Lung (tissue), 11 donors: ENCODE measurements at regions not wholly inside any gene's neighbourhood (a gene's known extent, or its start where the extent isn't known, plus 50 kb on each side); places are given as distances from the start of the nearest gene placed in this dataset.

Source experiments
- ATAC-seq: fragments of 200-7000 bp; cut with Tn5 transposase; one replicate; pipeline ENCODE4 v1.9.1; 2020; ENCODE audit warnings: moderate number of reproducible peaks; ENCODE audit not compliant: insufficient read depth, low FRiP score
- DNase-seq, 3 donors: peaks; one replicate each; pipeline ENCODE4 v3.0.0-alpha.2; 2013 to 2017
- H3K27ac ChIP-seq, 2 donors: one replicate each; pipeline ENCODE4 v1.5.1; 2013; ENCODE audit warnings: mild to moderate bottlenecking in 2 of 2, moderate library complexity in 2 of 2, control low read depth in 1 of 2, inconsistent platforms in 1 of 2, low read depth in 1 of 2, low read length in 1 of 2
- H3K27me3 ChIP-seq, 3 donors: one replicate each; pipeline ENCODE4 v1.5.1; 2013; ENCODE audit warnings: low read length in 2 of 3; ENCODE audit not compliant: control insufficient read depth in 3 of 3, insufficient read depth in 3 of 3
- H3K36me3 ChIP-seq, 4 donors: one replicate each; pipeline ENCODE4 v1.5.1; 2013; ENCODE audit warnings: low read length in 4 of 4, mild to moderate bottlenecking in 1 of 4, moderate library complexity in 1 of 4; ENCODE audit not compliant: control insufficient read depth in 4 of 4, insufficient read depth in 4 of 4
- H3K4me1 ChIP-seq, 5 donors: one replicate each; pipeline ENCODE4 v1.5.1; 2013; ENCODE audit warnings: low read length in 5 of 5, mild to moderate bottlenecking in 2 of 5, moderate library complexity in 1 of 5; ENCODE audit not compliant: control insufficient read depth in 5 of 5, insufficient read depth in 5 of 5
- H3K4me3 ChIP-seq: one replicate; pipeline ENCODE4 v1.5.1; 2013; ENCODE audit warnings: mild to moderate bottlenecking, control low read depth, moderate library complexity
- H3K9ac ChIP-seq, 2 donors: one replicate each; pipeline ENCODE4 v1.5.1; 2013; ENCODE audit warnings: low read length in 2 of 2, control low read depth in 1 of 2; ENCODE audit not compliant: insufficient read depth in 1 of 2
- H3K9me3 ChIP-seq, 4 donors: one replicate each; pipeline ENCODE4 v1.5.1; 2013; ENCODE audit warnings: low read length in 3 of 4, mild to moderate bottlenecking in 1 of 4, moderate library complexity in 1 of 4; ENCODE audit not compliant: control insufficient read depth in 4 of 4, insufficient read depth in 3 of 4
- WGBS, 2 donors: extraction: QIAGEN DNeasy Blood & Tissue Kit; methylation state at CpG; one replicate each; pipeline ENCODE4 v1.1.7; 2013; 5-methylcytosine and 5-hydroxymethylcytosine counted together
- TF ChIP-seq, protein P1 (sequence below): IDR thresholded peaks from 2 replicates; pipeline ENCODE4 v1.5.1; 2012; ENCODE audit warnings: mild to moderate bottlenecking; ENCODE audit errors: control extremely low read depth, extremely low read depth
- donor health status: control.
- donor health status: control.
- donor health status: Bipolar disorder and iron deficiency.
- donor health status: healthy.
- donor health status: DM: yes; HTN: yes; CAD: no.

- Histone ChIP-seq H3K36me3 (no peaks in the 10 kb centered on the region), H3K9me3 (peaks cover 0 to 3% (median 0%) of the 10 kb centered on the region in 4 donors), H3K4me3 (no peak overlapping the region), H3K9ac (no peak overlapping the region), H3K27ac (no peak overlapping the region), H3K4me1 (peaks cover 0 to 7% (median 0%) of the 10 kb centered on the region in 5 donors), H3K27me3 (no peaks in the 10 kb centered on the region)
- DNase-seq (no peak), ATAC-seq (no peak)
- TF ChIP-seq, protein P1, sequence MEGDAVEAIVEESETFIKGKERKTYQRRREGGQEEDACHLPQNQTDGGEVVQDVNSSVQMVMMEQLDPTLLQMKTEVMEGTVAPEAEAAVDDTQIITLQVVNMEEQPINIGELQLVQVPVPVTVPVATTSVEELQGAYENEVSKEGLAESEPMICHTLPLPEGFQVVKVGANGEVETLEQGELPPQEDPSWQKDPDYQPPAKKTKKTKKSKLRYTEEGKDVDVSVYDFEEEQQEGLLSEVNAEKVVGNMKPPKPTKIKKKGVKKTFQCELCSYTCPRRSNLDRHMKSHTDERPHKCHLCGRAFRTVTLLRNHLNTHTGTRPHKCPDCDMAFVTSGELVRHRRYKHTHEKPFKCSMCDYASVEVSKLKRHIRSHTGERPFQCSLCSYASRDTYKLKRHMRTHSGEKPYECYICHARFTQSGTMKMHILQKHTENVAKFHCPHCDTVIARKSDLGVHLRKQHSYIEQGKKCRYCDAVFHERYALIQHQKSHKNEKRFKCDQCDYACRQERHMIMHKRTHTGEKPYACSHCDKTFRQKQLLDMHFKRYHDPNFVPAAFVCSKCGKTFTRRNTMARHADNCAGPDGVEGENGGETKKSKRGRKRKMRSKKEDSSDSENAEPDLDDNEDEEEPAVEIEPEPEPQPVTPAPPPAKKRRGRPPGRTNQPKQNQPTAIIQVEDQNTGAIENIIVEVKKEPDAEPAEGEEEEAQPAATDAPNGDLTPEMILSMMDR: no peak
- 88 to 93% methylated on average over 2 of the region's 2 CpGs for WGBS, 2 donors
Observed at GRCh38 chr14:43887523-43887922, 619.6 kb downstream of the FSCB start.

DNA sequence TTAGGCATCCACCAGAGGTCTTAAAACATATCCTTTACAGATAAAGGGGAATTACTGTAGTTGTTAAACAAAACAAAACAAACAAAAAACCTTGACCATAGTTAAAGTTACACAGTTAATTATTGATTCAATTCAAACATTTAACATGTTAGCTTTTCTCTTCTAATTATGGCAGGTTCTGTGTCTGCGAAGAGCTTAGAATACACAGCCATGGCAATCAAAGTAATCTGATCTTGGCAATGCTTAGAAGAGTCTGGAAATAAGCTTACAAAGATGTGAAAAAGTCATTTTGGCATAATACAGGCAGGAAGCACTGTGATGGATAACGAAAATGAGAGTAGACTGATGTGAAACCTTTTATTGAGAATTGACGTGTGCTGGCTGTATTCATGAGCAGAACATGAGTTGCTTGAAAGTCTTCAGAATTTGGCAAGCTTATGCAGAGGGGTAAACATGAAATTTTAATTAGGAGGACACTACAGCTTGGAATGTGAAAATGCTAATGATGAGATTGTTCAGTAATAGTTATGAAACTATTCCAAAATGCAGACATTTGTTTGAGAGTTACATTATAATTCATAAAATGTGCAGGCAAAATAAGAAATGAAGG lies 629.6 kb downstream of the FSCB start:
- DNase-seq (peak in 2 of 3 donors; percentile 71 to 76), ATAC-seq (no peak)
- Histone ChIP-seq H3K4me1 (peaks cover 0 to 21% (median 0%) of the 10 kb centered on the region in 5 donors), H3K4me3 (no peak overlapping the region), H3K9me3 (no peaks in the 10 kb centered on the region), H3K27ac (no peak overlapping the region), H3K9ac (no peak overlapping the region), H3K36me3 (no peaks in the 10 kb centered on the region), H3K27me3 (no peaks in the 10 kb centered on the region)
- TF ChIP-seq, protein P1: no peak
- 53 to 66% methylated on average over 3 of the region's 3 CpGs for WGBS, 2 donors

GRCh38 chr14:43872752-43873655 lies 634.1 kb downstream of the FSCB start:
- TF ChIP-seq, protein P1: no peak
- no peak for ATAC-seq

More at GRCh38 chr14:43872752-43873655, 634.1 kb downstream of the FSCB start:
- no peak overlapping the region for H3K27ac ChIP-seq
- peaks cover 0 to 7% (median 0%) of the 10 kb centered on the region in 4 donors for H3K9me3 ChIP-seq
- no peaks in the 10 kb centered on the region for H3K27me3 ChIP-seq
- peaks cover 0 to 8% (median 0%) of the 10 kb centered on the region in 5 donors for H3K4me1 ChIP-seq
- no peak overlapping the region for H3K9ac ChIP-seq
- DNase-seq: no peak
- H3K4me3 ChIP-seq: no peak overlapping the region
- WGBS, 2 donors: 74 to 79% methylated on average over 7 of the region's 7 CpGs
- H3K36me3 ChIP-seq: no peaks in the 10 kb centered on the region
